H1 (cell line): ENCODE measurements at regions not wholly inside any gene's neighbourhood (a gene's known extent, or its start where the extent isn't known, plus 50 kb on each side); places are given as distances from the start of the nearest gene placed in this dataset.

Source experiments
- CTCF ChIA-PET: fragments of 300-600 bp; sonication (Branson Sonifier 250); formaldehyde crosslinking; loops from one replicate; lab custom pipeline; 2021; ENCODE audit not compliant: partially characterized antibody; lab: Charles Lee
- POLR2A ChIA-PET: fragments of 300-600 bp; sonication (Branson Sonifier 250); formaldehyde crosslinking; loops from one replicate; lab custom pipeline; 2021; ENCODE audit warnings: inconsistent platforms; ENCODE audit not compliant: partially characterized antibody; lab: Charles Lee
- DNase-seq, 2 experiments: peaks; one replicate each; pipeline versions ENCODE4 v3.0.0 to v3.0.0-alpha.2; 2010 to 2022; ENCODE audit warnings: low spot score in 2 of 2, low read depth in 1 of 2, mixed read lengths in 1 of 2
- FAIRE-seq: peaks from 2 replicates; lab custom pipeline; 2011; peaks lifted over from hg19 to GRCh38; lab: Jason Lieb, UNC
- H2AFZ ChIP-seq: 2 replicates; pipeline ENCODE4 v1.8.1; 2012; ENCODE audit warnings: low read length, inconsistent platforms
- H2AK5ac ChIP-seq: 2 replicates; pipeline ENCODE4 v1.6.1; 2013; ENCODE audit warnings: low read depth, low read length
- H2BK120ac ChIP-seq: replicated peaks from 2 replicates; pipeline ENCODE3; 2013; ENCODE audit warnings: low read depth, low read length, inconsistent platforms
- H2BK12ac ChIP-seq: 2 replicates; pipeline ENCODE4 v1.6.1; 2013; ENCODE audit warnings: low read depth, low read length
- H2BK15ac ChIP-seq: 2 replicates; pipeline ENCODE4 v1.6.1; 2013; ENCODE audit warnings: low read length
- H2BK20ac ChIP-seq: 2 replicates; pipeline ENCODE4 v1.6.1; 2013; ENCODE audit warnings: low read length
- H2BK5ac ChIP-seq: 2 replicates; pipeline ENCODE4 v1.6.1; 2013; ENCODE audit warnings: low read depth, low read length
- H3K14ac ChIP-seq: 2 replicates; pipeline ENCODE4 v1.6.1; 2013; ENCODE audit warnings: inconsistent platforms; ENCODE audit not compliant: insufficient read length
- H3K18ac ChIP-seq: 2 replicates; pipeline ENCODE4 v1.6.1; 2013; ENCODE audit warnings: low read length; ENCODE audit errors: extremely low read depth
- H3K23ac ChIP-seq: 2 replicates; pipeline ENCODE4 v1.6.1; 2013; ENCODE audit warnings: inconsistent platforms; ENCODE audit not compliant: insufficient read length
- H3K23me2 ChIP-seq: 2 replicates; pipeline ENCODE4 v1.6.1; 2013; ENCODE audit warnings: low read depth, low read length
- H3K27ac ChIP-seq: 2 replicates; pipeline ENCODE4 v1.6.1; 2011; ENCODE audit warnings: low read depth, low read length, inconsistent platforms
- H3K27me3 ChIP-seq, 4 experiments: replicated peaks in 1 of 4; 1 replicate in 1 of 4; 2 replicates in 3 of 4; pipeline versions ENCODE4 v1.6.1 to v1.8.1; 2011 to 2013; ENCODE audit warnings: low read length in 3 of 4, mild to moderate bottlenecking in 3 of 4, inconsistent platforms in 2 of 4, mixed read lengths in 2 of 4, moderate library complexity in 1 of 4; ENCODE audit not compliant: control insufficient read depth in 3 of 4, insufficient read depth in 3 of 4; ENCODE audit errors: extremely low read depth in 1 of 4
- H3K36me3 ChIP-seq, 4 experiments: 2 replicates each; pipeline versions ENCODE4 v1.6.1 to v1.8.1; 2011 to 2013; ENCODE audit warnings: mild to moderate bottlenecking in 4 of 4, low read length in 3 of 4, moderate library complexity in 2 of 4, control low read depth in 1 of 4, inconsistent platforms in 1 of 4; ENCODE audit not compliant: insufficient read depth in 4 of 4, control insufficient read depth in 2 of 4
- H3K4ac ChIP-seq: replicated peaks from 2 replicates; pipeline ENCODE3; 2013; ENCODE audit warnings: low read length, low read depth, mixed read lengths, inconsistent platforms; ENCODE audit not compliant: insufficient read length
- H3K4me1 ChIP-seq, 4 experiments: replicated peaks in 1 of 4; 1 replicate in 1 of 4; 2 replicates in 3 of 4; pipeline versions ENCODE4 v1.6.1 to v1.8.1; 2011 to 2013; ENCODE audit warnings: low read length in 3 of 4, inconsistent platforms in 2 of 4, mixed read lengths in 1 of 4; ENCODE audit not compliant: insufficient read depth in 4 of 4, control insufficient read depth in 3 of 4
- H3K4me2 ChIP-seq, 2 experiments: 2 replicates each; pipeline versions ENCODE4 v1.6.1 to v1.8.1; 2011 to 2013; ENCODE audit warnings: low read depth in 2 of 2, low read length in 2 of 2, control low read depth in 1 of 2, inconsistent platforms in 1 of 2, mild to moderate bottlenecking in 1 of 2; ENCODE audit not compliant: insufficient read depth in 1 of 2
- H3K4me3 ChIP-seq, 4 experiments: fragments of 200-600, 300-600 bp in 1 of 4; sonication (generic), shearing (Covaris generic), sonication (Bioruptor Twin) in 1 of 4; 2 replicates each; pipeline versions ENCODE4 v1.5.1 to v1.8.1; 2011 to 2016; ENCODE audit warnings: low read length in 4 of 4, low read depth in 3 of 4, control low read depth in 2 of 4, inconsistent platforms in 2 of 4, mild to moderate bottlenecking in 2 of 4, mixed read lengths in 1 of 4, moderate library complexity in 1 of 4; ENCODE audit not compliant: insufficient read depth in 2 of 4; ENCODE audit errors: extremely low read depth in 1 of 4
- H3K56ac ChIP-seq: replicated peaks from 2 replicates; pipeline ENCODE3; 2013; ENCODE audit warnings: low read depth, mild to moderate bottlenecking, mixed read lengths, low read length, inconsistent platforms; ENCODE audit not compliant: insufficient read length
- H3K79me1 ChIP-seq: 2 replicates; pipeline ENCODE4 v1.6.1; 2013; ENCODE audit warnings: low read depth, low read length, control low read depth
- H3K79me2 ChIP-seq, 2 experiments: 2 replicates each; pipeline versions ENCODE4 v1.6.1 to v1.8.1; 2012 to 2013; ENCODE audit warnings: low read length in 2 of 2, mild to moderate bottlenecking in 2 of 2, inconsistent platforms in 1 of 2; ENCODE audit not compliant: insufficient read depth in 2 of 2, control insufficient read depth in 1 of 2
- H3K9ac ChIP-seq, 4 experiments: replicated peaks in 1 of 4; 1 replicate in 1 of 4; 2 replicates in 3 of 4; pipeline versions ENCODE4 v1.6.1 to v1.8.1; 2011 to 2013; ENCODE audit warnings: low read depth in 3 of 4, low read length in 3 of 4, control low read depth in 2 of 4, mild to moderate bottlenecking in 2 of 4, moderate library complexity in 2 of 4, inconsistent platforms in 1 of 4; ENCODE audit errors: extremely low read depth in 1 of 4
- H3K9me3 ChIP-seq, 2 experiments: 2 replicates each; pipeline versions ENCODE4 v1.6.1 to v1.8.1; 2012 to 2013; ENCODE audit warnings: mild to moderate bottlenecking in 2 of 2, moderate library complexity in 2 of 2, control low read depth in 1 of 2, inconsistent platforms in 1 of 2, low read depth in 1 of 2, low read length in 1 of 2, mixed read lengths in 1 of 2; ENCODE audit not compliant: insufficient read depth in 2 of 2
- H4K20me1 ChIP-seq, 2 experiments: replicated peaks in 1 of 2; 2 replicates each; pipeline versions ENCODE3 to v1.8.1; 2011 to 2013; ENCODE audit warnings: inconsistent platforms in 2 of 2, low read length in 2 of 2, mild to moderate bottlenecking in 1 of 2; ENCODE audit not compliant: insufficient read depth in 2 of 2, control insufficient read depth in 1 of 2
- H4K5ac ChIP-seq: 2 replicates; pipeline ENCODE4 v1.6.1; 2013; ENCODE audit warnings: low read length, low read depth, mixed read lengths, inconsistent platforms; ENCODE audit not compliant: insufficient read length
- H4K8ac ChIP-seq: 2 replicates; pipeline ENCODE4 v1.8.0; 2013; ENCODE audit warnings: mild to moderate bottlenecking, moderate library complexity, low read length, inconsistent platforms; ENCODE audit not compliant: insufficient read depth; ENCODE audit errors: extremely low read depth
- H4K91ac ChIP-seq: replicated peaks from 2 replicates; pipeline ENCODE3; 2013; ENCODE audit warnings: low read length, mixed read lengths, inconsistent platforms; ENCODE audit not compliant: insufficient read length
- KDM1A ChIP-seq: fragments of 200-600, 300-600 bp; sonication (generic); IDR thresholded peaks from 2 replicates; pipeline ENCODE4 v1.7.1; 2016; ENCODE audit warnings: mild to moderate bottlenecking, low read length, borderline replicate concordance
- KDM4A ChIP-seq: IDR thresholded peaks from one replicate; pipeline ENCODE4 v1.7.1; 2012; ENCODE audit warnings: low read depth, mild to moderate bottlenecking, moderate library complexity, low read length, inconsistent platforms; ENCODE audit not compliant: severe bottlenecking
- PHF8 ChIP-seq: fragments of 200-600 bp; sonication (generic); conservative IDR thresholded peaks from 2 replicates; pipeline ENCODE4 v1.7.1; 2012; ENCODE audit warnings: low read depth, mild to moderate bottlenecking, inconsistent platforms, low read length, moderate library complexity
- SRF ChIP-seq: IDR thresholded peaks from 2 replicates; pipeline ENCODE4 v1.6.1; 2011; ENCODE audit warnings: mild to moderate bottlenecking, low read depth, low read length, moderate library complexity
- WGBS, 2 experiments: shearing (Covaris generic) in 1 of 2; methylation state at CpG; one replicate each; pipeline versions ENCODE4 v1.1.6 to v1.1.7; 2013 to 2015; ENCODE audit warnings: low lambda C conversion rate in 2 of 2, mixed read lengths in 2 of 2, inconsistent platforms in 1 of 2, low coverage in 1 of 2, missing lambda C conversion rate in 1 of 2; ENCODE audit not compliant: insufficient replicate concordance in 2 of 2, insufficient coverage in 1 of 2, insufficient read length in 1 of 2; ENCODE audit errors: extremely low coverage in 1 of 2, missing lambda C conversion rate in 1 of 2; 5-methylcytosine and 5-hydroxymethylcytosine counted together

DNA sequence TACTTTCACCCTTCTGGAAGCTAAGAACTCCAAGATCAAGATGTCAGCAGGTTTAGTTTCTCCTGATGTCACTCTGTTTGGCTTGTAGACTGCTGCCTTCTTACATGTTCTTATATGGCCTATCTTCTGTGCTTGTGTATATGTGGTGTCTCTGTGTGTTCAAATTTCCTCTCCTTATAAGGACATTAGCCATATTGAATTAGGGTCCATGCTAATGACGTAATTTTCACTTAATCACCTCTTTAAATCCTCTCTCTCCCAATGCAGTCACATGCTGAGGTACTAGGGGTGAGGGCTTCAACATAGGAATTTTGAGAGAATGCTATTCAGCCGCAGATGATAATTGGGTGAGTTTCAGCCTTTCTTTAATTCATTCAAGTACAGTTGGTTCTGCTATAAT, 458.3 kb upstream of the SYT4 start:
- no peak overlapping the region for H3K27ac ChIP-seq
- H3K18ac ChIP-seq, result no peak overlapping the region
- H3K79me2 ChIP-seq, result no peaks in the 10 kb centered on the region
- no peaks in the 10 kb centered on the region for H3K23me2 ChIP-seq
- no peak overlapping the region for H2BK15ac ChIP-seq
- DNase-seq (no peak), FAIRE-seq (no peak)
- H2BK120ac ChIP-seq, result no peak overlapping the region
- no peak overlapping the region for H3K23ac ChIP-seq
- H3K4me3 ChIP-seq, result no peak overlapping the region
- no peak overlapping the region for H3K4ac ChIP-seq
- CTCF ChIA-PET, result no interaction called here
- no peaks in the 10 kb centered on the region for H3K4me1 ChIP-seq
- no peak overlapping the region for H3K14ac ChIP-seq
- POLR2A ChIA-PET, result no interaction called here
- no peak overlapping the region for H2AK5ac ChIP-seq
- H3K9ac ChIP-seq, result no peak overlapping the region
- WGBS, 2 experiments, result 83% methylated on average over 2 of the region's 2 CpGs; no CpG with 5 or more reads in 1 of the 2 experiments
- H3K79me1 ChIP-seq, result no peaks in the 10 kb centered on the region
- H3K56ac ChIP-seq, result no peak overlapping the region
- no peak overlapping the region for H2BK20ac ChIP-seq
- H2BK12ac ChIP-seq, result no peak overlapping the region
- no peak for TF ChIP-seq KDM4A
- TF ChIP-seq SRF, result peak; percentile 56; the same call in 1 of the 2 replicates
- TF ChIP-seq PHF8, result no peak
- TF ChIP-seq KDM1A, result no peak
- no peak overlapping the region for H3K4me2 ChIP-seq
- no peak overlapping the region for H4K5ac ChIP-seq
- H2BK5ac ChIP-seq, result no peak overlapping the region
- no peaks in the 10 kb centered on the region for H4K20me1 ChIP-seq
- H3K9me3 ChIP-seq, result no peaks in the 10 kb centered on the region
- no peak overlapping the region for H4K8ac ChIP-seq
- no peaks in the 10 kb centered on the region for H3K27me3 ChIP-seq
- H4K91ac ChIP-seq, result no peak overlapping the region
- no peaks in the 10 kb centered on the region; a peak in 2 of 8 replicates for H3K36me3 ChIP-seq
- H2AFZ ChIP-seq, result no peak overlapping the region
